ENCODE measurements at regions not wholly inside any gene's neighbourhood (a gene's known extent, or its start where the extent isn't known, plus 50 kb on each side); places are given as distances from the start of the nearest gene placed in this dataset.

GRCh38 chr22:47568700-47569099 lies 806.2 kb downstream of the TBC1D22A start (continued):
- TF ChIP-seq ZNF883 (CRISPR knock-in tag; IDR thresholded peaks at IDR 0.05; ENCODE audit: not compliant biosample characterization) (no peak), PBX2 (CRISPR knock-in tag; IDR thresholded peaks at IDR 0.05) (no peak), NFE2 (CRISPR knock-in tag; IDR thresholded peaks at IDR 0.05) (no peak), HNRNPUL1 (IDR thresholded peaks at IDR 0.05; ENCODE audit: low read depth, low read length) (no peak), ZFP36L2 (CRISPR knock-in tag; IDR thresholded peaks at IDR 0.05) (no peak), NFE2L1 (CRISPR knock-in tag; IDR thresholded peaks at IDR 0.05; ENCODE audit: borderline replicate concordance) (no peak), HINFP (CRISPR knock-in tag; IDR thresholded peaks at IDR 0.05; ENCODE audit: low read depth) (no peak)

- H3K79me2 ChIP-seq (ENCODE audit: insufficient read depth, low read length), result no peaks in the 10 kb centered on the region
- H3K4me2 ChIP-seq (ENCODE audit: low read depth, low read length), result no peak overlapping the region
- no peak overlapping the region for H2AFZ ChIP-seq (ENCODE audit: low read length)
- no peaks in the 10 kb centered on the region for H3K9me3 ChIP-seq (ENCODE audit: low read length)
- peaks cover 4 to 21% of the 10 kb centered on the region in 2 experiments; a peak in 3 of 5 replicates for H3K27me3 ChIP-seq (ENCODE audit: control insufficient read depth in 1 of 2, insufficient read depth in 2 of 2, low read length in 2 of 2)
- no peak overlapping the region for H3K27ac ChIP-seq (ENCODE audit: extremely low read length, insufficient read depth, low read length)
- ATAC-seq, result no peak
- H3K9ac ChIP-seq (ENCODE audit: insufficient read depth, low read depth, low read length), result no peak overlapping the region
- FAIRE-seq, result no peak
- in situ Hi-C loops (cut with HindIII; ENCODE audit: extremely low pct_ligation_motif_present, low pct_unique_long_range_greater_than_20kb) (no loop called here), intact Hi-C loops (cut with micrococcal nuclease; ENCODE audit: unreplicated experiment) (no loop called here)
- DNase-seq (ENCODE audit: low spot score), result no peak
- ChIA-PET CTCF (ENCODE audit: low intra/inter-chr PET ratio, low total read pairs) (no interaction called here), POLR2A (no interaction called here)
- no peak overlapping the region for H3K4me3 ChIP-seq (replicated peaks in 1 of 3; ENCODE audit: insufficient read depth in 1 of 3, low read depth in 2 of 3, low read length in 3 of 3)
- H4K20me1 ChIP-seq (ENCODE audit: insufficient read depth, low read length), result 0 out of 2 replicates have a peak, but pooled peaks cover 2% of the 10 kb centered on the region
- TF ChIP-seq ZNF484 (CRISPR knock-in tag; IDR thresholded peaks at IDR 0.05; ENCODE audit: borderline replicate concordance, low read depth), result no peak
- TF ChIP-seq ELF1 (CRISPR knock-in tag; IDR thresholded peaks at IDR 0.05), result no peak
- no peak for TF ChIP-seq ZKSCAN8 (CRISPR knock-in tag; IDR thresholded peaks at IDR 0.05; ENCODE audit: borderline replicate concordance)
- TF ChIP-seq ZNF710 (CRISPR knock-in tag; IDR thresholded peaks at IDR 0.05; ENCODE audit: borderline replicate concordance), result no peak
- no peak for TF ChIP-seq NBN (conservative IDR thresholded peaks at IDR 0.05)
- no peak for TF ChIP-seq ZUFSP (CRISPR knock-in tag; IDR thresholded peaks at IDR 0.05; ENCODE audit: borderline replicate concordance)
- no peak for TF ChIP-seq NFE2L2 (IDR thresholded peaks at IDR 0.05; ENCODE audit: low read length)
- TF ChIP-seq HOXD1 (CRISPR knock-in tag; IDR thresholded peaks at IDR 0.05), result no peak
- no peaks in the 10 kb centered on the region for H3K36me3 ChIP-seq (replicated peaks in 1 of 2; ENCODE audit: control insufficient read depth in 1 of 2, insufficient read depth in 2 of 2, low read length in 2 of 2)
- no peaks in the 10 kb centered on the region for H3K4me1 ChIP-seq (ENCODE audit: insufficient read depth, low read length)
- no TSS peak for BruUV-seq (replicated peaks)
- WGBS (ENCODE audit: low lambda C conversion rate), result 23% methylated on average over 25 of the region's 25 CpGs
Measured at GRCh38 chr22:47567126-47568090, 805.0 kb downstream of the TBC1D22A start.

All from HepG2 (cell line).